22Rv1 (cell line): ENCODE measurements at regions not wholly inside any gene's neighbourhood (a gene's known extent, or its start where the extent isn't known, plus 50 kb on each side); places are given as distances from the start of the nearest gene placed in this dataset.
"Not testable (repeated sequence)": the region's sequence is repeated elsewhere in the genome, so short reads cannot be mapped to it uniquely, and the experiment has no call there.

ENCODE experiments used
- CTCF ChIP-seq: fragments of 450-650 bp; IDR thresholded peaks from 2 replicates; pipeline ENCODE4 v1.5.1; 2017; ENCODE audit warnings: mild to moderate bottlenecking
- ZFX ChIP-seq: fragments of 450-650 bp; IDR thresholded peaks from 2 replicates; pipeline ENCODE4 v1.6.1; 2017; ENCODE audit warnings: antibody characterized with exemption, borderline replicate concordance

GRCh38 chr11:60621940-60622339, 77.5 kb upstream of the MS4A8 start:
- not testable (repeated sequence) for TF ChIP-seq CTCF, ZFX
